ENCODE measurements at regions not wholly inside any gene's neighbourhood (a gene's known extent, or its start where the extent isn't known, plus 50 kb on each side); places are given as distances from the start of the nearest gene placed in this dataset.

DNA sequence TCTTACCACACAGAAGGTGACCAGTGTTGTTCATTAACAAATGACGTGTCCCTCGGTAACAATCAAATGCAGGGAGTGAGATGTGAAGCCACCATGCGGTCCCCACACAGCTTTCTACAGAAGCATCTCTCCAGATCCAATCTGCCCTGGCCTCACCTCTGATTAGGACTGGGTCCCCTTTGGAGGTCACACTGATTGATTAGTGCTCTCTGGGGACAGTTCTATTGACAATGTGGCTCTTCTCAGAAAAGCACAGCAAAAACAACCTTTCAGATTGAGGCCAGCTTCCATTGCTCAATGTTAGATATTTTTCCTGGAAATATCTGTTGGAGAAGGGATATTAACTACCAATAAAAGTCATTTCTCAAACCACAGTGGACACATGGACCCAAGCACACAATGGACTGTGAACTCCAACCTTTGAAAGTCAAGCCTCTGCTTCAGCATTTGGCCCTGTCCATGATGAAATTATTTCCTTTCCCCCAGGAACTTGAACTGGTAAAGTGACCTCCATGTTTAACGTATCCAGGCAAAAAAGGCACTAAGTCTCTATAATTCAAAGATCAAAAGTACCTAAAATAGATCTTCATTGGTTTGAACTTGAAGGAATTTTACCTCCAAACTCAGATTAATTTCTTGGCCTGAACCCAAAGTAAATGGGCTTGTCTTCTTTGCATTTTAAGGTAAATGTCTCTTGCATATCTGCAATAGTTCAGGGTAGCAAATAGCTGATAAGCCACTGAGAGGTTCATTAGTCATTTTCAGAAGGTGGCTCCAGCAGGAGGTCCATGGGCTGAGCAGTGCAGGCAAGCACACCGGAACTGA is 118.5 kb downstream of the FOXA2 start:
- DNase-seq = no peak

DNA sequence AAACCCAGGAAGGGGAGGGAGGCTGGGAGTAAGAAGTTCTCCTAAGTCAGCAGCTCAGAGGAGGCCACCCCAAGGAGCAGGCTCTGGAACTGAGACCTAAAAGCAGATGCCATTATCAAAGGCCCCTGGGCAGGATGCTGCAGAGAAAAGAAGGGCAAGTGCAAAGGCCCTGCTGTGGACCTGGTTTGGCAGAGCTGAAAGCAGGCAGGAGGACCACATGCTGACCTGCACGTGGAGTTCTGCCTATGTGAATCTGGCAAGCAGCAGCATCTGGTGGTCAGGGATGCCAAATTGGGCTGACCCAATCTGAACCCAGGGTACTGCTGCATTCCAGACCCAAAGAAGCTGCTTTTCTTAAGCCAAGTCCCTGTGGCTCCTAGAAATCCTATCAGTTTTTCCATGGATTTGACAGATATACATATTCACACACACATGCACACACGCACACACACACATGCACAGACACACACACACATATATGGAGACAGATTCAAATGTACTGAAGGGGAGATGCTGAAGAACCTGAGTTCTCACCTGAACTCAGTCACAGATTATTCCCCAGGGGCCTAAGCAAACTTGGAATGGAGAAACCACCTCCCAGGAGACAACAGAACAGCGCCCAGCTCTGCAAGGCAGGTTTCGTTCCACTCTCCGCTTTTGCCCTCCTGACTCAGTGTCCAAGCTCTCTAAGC is 119.9 kb downstream of the FOXA2 start:
- no peak for DNase-seq

DNA sequence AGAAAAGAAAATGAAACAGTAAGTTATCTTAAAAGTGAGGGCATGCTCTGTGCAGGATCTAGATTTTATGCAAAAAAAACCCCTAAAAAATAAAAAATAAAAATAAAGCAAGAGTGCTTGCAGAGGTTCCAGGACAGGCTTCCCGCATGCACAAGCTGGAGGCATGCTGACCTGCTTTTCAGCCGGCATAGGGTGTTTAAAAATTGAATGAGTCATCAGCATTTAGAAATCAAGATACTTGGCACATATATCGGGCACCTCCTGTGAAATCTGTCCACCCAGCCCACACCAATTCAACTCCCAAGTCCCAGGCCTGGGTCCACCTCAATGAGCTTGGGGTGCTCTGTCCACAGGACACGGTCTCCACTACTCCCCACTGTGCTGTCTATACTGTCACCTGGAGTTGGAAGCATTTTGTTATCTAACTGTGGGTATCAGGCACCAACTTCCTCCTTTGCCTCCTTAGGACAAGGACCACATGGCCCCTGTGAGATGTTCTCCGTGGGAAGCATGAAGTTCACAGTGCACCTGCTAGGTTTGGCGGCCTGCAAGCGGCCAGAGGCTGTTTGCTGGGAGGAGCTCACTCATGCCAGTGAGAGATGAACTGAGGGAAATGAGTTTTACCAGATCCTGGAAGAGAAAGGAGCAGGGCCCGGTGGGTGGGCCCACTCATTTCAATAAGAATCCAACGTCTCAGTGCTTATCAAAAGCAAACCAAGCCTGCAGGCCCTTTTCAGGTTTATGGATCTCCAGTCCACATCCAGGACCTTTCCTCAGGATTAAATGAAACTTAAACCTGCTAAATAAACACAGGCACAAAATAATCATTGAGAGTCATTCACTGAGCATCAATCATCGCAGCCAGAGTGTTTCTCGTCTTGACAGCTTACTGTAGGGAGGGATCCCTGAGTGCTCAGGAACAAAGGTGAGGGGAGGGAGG is 121.1 kb downstream of the FOXA2 start:
- DNase-seq = no peak

DNA sequence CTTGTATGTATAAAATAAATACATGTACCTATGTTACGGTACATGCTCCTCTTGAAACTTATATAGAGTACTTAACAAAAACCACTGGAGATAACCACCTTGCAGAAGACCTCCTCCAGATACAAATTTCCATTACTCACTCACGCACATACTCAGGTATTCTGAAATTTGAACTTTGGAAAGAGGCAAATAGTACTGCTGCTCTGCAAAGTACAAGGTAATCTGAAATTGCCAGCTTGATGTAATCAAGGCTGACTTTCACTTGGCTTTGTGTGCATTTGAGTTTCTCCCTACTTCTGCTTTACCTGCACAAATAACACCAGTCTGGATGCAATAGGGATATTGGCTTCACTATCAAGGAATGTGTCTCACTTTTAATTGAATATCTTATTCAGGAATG is 123.6 kb downstream of the FOXA2 start:
- no peak for DNase-seq

DNA sequence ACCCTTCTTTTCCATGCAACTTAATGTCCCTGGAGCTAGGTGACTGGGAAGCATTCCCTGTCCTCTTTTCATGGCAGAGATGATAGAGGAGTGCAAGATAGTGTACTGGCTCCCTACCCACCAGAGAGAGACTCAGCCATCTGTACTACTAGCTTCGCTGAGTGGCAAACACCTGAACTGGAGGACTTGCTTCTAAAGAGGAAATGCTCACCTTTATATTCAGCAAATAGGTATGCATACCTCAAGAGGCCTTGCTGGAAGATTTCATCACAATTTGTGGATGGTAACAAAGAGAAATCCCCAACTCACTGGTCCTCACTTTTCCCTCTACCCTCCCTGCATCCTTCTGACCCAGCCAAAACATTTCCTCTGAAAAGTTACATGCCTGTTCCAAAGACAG is 124.1 kb downstream of the FOXA2 start:
- no peak for DNase-seq

DNA sequence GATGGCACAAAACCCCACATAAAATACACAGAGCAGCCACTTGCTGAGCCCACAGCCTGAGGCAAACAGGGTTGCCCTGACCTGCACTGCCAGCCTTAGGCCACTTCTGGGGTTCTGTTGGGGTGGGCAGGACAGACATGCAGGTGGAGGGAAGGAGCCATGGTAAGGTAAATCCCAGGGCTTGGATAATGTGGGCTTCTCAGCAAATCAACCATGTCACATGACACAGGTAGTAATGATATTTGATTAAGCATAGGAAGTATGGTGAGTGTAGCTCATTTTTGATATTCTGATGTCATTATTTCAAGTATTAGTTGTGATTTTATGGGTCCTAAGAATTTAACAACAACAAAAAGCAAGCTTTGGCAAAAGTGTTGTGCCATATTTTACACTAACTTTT is 124.6 kb downstream of the FOXA2 start:
- no peak for DNase-seq

DNA sequence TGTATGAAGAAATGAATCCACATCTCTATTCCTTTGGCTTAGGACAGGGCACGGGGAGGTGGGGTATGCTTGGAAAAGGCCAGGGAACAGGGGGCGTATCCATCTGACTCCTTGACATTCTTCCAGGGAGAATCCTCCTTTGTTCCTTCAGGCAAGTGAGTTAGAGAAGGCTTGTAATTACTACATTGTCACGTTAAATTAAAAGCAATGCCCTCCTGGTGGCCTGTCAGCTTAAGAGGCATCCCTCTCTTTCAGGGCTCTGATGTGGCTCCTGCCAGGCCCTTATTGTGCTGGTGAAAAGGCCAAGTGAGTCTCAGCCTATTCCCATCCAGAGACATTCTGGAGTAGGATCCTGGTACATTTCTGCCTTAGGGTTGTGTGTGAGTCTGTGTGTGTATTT is 128.3 kb downstream of the FOXA2 start:
- DNase-seq = no peak

DNA sequence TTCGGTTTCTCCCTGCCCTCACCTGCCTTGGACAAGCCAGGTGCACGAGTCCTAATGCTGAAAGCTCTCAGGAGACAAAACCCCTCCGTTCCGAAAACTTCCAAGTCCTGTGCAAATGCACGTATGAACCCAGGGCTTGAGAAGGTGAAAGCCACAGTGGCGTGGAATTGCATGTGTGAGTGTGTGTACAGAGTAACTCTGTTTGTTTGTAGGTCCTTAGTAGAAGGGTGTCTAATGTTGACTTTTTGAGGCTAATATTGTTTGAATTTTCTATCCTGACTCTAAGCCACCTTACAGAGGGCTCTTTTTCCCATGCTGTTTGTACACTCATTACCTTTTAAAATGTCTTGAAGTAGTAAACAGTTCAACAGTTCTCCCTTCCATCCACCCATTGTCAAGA is 129.1 kb downstream of the FOXA2 start:
- no peak for DNase-seq

DNA sequence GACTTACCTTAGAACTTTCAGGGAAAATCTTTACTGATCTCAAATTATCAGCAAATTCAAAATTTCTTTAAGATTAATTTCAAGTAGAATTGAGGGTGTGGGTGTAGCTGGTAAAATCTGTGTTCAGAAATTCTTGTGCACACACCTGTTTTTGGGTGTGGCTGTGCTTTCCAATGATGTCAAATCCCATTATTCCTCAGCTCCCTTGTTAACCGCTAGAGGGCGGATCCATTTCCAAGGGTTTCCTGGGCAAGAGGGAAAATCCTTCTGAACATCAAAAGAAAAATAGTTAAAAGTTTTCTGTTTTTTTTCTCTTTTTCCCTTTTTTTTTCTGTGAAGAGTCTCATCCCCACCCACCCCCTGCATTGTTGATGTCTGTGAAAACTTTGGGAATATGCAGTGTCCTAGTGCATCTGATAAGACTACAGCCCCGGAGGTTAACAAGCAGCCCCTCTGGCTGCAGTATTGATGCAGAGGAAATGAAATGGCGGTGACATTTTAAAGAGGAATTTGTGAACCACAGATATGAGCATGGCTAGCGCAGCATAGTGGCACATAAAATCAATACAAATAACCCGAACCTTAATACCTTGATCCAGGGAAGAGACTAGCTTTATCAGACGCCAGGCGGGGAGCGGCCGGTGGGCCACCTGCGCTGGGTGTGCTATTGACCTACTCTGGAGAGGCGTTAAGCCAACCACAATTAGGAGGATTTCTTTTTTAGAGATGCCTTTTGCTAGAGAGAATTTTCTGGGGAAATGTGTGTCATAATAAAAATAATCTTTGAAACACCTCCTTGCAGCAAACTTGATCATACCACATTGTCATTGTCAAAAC is 130.9 kb downstream of the FOXA2 start:
- no peak for DNase-seq

DNA sequence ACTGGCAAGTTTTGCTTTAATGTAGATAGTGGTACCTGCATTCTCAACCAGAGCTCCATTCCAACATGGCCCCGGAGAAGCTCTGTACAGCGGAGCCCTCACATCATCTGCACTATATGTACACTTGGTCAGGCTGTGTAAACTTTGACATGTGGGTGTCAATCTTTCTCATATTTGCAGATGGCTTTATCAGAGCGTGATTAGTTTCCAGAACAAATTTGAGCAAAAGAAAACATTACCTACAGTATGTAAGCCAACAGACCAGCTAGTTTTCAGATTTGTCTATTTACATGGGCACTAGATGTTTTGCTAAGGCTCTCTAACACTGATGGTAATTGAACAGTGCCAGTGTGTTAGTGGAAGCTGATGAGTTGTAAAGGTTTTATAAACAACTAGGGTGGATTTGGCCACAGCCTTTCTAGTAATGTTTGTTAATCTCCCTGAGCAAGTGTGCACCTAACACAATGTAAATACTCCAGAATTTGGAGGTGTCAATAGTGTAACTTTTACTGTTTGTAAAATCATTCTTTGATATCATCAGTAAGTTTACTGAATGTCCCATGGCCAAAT is 131.8 kb downstream of the FOXA2 start:
- DNase-seq = no peak

DNA sequence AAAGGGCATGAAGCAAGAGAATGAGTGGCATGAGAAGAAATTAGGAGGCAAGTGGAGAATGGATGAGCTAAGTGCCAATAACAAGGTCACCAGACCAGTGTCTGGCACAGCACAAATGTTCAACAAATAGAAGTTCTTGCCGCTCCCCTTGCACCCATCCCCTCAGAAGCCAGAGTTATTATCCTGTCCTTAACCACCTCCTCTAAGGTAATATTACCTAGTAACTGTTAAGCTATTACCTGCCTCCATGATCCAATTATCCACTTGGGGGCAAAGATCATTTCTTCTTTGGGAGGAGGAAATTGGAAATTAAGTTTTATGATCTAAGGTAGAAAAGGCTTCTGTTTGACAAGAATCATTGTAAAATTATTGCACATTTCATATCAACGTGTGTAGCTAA is 133.8 kb downstream of the FOXA2 start:
- DNase-seq = no peak

DNA sequence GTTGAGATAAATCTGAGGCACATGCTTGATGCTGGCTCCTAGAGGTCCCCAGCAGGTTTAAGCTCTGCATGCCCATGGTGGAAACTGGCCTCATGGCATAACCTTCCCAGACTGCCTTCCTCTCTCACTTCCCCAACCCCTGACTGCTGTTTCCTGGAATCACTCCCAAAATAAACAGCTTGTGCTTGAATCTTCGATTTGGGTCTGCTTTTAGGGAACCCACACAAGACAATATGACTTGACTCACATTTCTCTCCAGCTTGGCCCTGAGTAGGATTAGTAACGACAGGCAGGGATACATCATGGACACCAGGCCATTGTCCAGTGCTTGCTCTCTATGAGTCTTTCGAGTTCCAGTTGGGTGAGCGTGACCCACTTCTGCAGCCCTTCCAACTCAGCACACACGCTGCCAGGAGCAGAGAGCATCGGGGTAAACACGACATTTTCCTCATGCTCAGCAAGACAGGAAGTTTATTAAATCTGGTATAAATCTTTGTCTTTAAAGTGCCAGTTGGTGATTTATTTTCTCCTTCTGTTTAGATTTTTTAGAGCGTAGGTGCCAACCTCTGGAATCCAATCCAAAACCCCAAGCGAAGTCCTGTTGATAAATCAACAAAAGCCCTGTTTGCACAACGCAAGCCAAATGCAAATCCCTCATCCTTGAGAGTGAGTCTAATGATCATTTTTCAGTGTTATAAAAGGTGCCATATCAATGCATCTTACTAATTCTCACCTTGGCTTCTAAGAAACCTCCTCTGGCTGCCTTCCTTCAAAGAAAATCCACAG is 135.0 kb downstream of the FOXA2 start:
- DNase-seq = no peak

DNA sequence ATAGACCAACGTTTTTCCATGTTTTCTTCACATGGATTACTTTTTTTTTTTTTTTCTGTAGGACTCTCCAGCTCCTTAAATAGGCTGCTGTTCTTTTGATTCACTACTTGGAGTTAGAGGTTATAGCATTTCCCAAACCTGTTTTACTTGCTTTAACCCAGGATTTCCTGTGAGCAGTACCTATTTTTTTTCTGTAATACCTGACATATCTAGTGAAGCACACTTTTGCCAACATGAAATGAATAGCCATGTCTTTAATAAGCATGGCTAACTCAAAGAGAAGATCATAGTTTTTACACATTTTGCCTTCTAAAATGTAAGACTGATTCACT is 137.0 kb downstream of the FOXA2 start:
- DNase-seq = no peak

DNA sequence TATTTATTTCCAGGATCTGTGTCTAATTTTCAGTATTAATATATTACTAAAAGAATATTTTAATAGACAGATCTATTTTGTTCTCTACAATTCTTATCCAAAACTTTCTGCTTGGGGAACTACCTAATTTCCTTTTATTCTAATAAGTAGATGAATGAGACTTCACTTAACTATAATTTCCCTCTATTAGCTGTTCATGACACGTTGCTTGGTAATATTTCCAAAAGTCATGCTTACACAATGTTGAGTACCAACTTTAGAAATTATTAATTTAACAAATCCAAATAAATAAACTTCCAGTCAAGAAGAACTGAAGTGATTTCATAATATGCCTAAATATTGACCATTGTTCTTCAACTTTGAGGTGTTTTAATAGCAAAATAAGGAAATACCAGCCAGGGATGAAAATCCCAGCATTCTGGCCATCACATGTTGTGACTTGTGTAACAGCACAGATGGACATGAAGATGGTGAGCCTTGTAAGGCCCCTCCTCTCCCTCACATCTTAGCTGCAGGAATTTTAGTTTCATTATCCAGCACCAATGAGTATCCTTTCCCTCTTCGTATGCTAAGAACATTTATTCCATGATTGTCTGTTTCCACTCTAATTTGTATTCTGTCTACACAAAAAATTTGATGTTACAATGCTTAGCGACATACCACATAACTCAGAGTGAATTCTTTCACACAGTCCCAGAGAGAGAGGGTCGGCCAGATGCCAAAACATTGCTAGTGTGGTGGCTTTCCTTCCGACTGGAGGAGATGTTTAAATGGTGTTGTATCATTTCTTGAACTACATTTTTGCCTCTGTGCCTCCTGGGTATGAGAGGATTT is 137.5 kb downstream of the FOXA2 start:
- no peak for DNase-seq

DNA sequence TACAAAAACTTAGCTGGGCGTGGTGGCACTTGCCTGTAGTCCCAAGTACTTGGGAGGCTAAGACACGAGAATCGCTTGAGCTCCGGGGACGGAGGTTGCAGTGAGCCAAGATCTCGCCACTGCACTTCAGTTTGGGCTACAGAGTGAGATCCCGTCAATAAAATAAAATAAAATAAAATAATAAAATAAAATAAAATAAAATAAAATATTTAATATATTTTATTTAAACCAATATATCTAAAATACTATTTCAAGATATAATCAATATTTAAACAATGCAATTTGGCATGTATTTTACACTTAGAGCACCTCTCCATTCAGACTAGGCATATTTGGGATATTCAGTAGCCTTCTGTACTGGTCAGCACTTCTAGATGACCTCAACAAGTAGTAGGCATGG is 142.1 kb downstream of the FOXA2 start:
- DNase-seq = no peak

DNA sequence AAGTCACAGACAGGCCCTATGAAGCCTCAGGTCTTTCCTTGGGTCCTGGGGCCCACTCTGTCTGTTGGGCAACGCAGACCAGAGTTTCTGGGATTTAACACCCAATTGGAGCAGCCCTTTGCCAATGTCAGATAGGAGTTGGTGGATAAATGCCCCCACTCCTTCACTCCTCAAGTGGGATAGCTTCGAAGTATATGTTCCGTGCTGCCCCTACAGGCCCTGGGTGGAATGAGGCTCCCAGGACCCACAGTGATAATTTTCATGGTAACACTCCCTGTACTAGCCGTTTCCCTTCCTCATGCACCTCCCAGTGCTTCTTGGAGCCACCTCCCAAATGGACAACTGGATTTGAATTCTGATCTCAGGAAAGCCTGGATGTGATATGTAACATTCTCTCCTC is 145.4 kb downstream of the FOXA2 start:
- no peak for DNase-seq

DNA sequence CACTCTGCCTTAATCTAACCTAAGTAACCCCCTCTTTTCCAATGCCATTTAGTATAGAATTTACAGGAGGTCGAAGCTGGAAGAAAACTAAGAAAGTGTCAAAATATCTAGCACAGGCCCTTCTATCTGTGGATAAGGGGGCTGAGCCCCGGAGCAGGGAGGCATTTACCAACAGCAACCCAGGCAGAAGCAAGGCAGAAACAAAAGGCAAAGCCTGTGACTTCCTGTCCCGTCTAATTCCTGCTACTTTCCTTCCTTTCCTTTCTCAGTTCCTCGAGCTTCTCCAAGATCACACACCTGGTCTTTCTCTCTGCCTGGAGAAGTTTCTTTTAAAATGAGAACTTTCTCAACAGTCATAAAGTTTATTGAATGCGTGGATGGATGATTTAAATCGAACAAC is 146.0 kb downstream of the FOXA2 start:
- DNase-seq = no peak

DNA sequence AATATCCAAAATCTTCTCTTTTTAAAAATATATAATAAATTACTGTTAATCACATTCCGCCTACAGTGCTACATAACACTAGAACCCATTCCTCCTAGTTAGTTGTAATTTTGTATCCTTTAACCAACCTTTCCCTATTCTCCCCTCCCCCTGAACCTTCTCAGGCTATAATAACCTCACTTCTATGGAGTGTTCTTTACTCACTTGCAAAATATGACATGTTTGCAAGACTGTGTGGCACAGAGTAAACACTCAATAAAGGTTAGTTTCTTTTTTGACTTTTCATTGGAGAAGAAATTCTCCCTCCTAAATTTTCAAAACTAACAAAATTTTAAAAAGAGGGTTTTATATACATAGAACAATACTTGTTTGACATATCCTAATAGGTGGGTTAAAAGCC is 147.0 kb downstream of the FOXA2 start:
- DNase-seq = no peak

DNA sequence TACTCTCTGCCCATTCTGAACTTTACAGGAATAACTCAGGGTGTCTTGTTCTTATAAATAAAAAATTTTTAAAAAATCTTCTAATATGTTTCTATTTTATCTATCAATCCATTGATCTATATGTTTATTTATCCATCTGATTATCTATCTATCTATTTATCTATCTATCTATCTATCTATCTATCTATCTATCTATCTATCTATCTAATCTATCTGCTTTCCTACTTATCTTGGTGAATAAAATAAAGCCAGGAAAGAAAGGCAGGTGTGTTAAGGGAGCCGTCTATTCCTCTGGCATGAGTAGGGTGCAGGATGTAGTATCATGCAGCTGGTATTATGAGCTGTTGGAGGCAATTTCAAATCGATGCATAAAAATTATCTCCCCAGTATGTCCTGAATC is 153.0 kb downstream of the FOXA2 start:
- no peak for DNase-seq

DNA sequence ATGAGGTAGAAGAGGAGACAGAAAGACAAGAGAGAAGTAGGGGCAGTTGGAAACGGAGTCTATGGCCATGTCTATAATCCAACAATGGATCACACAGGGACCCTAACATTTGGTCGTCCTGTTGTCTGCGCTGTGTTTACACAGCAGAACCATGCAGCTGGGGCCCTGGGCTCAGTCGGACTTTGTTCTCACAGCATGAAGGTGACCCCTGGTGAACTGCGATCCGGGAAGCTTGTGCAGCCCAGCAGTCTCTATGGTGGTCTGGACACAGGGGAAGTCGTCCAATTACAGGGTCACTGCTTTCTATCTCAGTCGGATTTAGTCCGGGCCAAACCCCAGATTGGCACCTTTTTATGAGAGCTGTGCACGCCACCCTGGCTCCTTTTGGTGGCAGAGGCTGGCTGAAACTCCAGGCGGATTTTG is 153.6 kb downstream of the FOXA2 start:
- DNase-seq = no peak
